Uterus (tissue), 2 donors: ENCODE measurements at regions not wholly inside any gene's neighbourhood (a gene's known extent, or its start where the extent isn't known, plus 50 kb on each side); places are given as distances from the start of the nearest gene placed in this dataset.

ENCODE experiments used
- CTCF ChIP-seq, 4 experiments: fragments of 200-600 bp in 2 of 4; fragments of 450-650 bp in 2 of 4; sonication (generic) in 2 of 4; IDR thresholded peaks; one replicate each; pipeline ENCODE4 v1.5.1; 2016 to 2019; ENCODE audit warnings: antibody characterized with exemption in 4 of 4, mild to moderate bottlenecking in 2 of 4, moderate library complexity in 1 of 4
- POLR2A ChIP-seq, 2 donors: fragments of 450-650 bp; IDR thresholded peaks; one replicate each; pipeline ENCODE4 v1.6.1; 2016; ENCODE audit warnings: antibody characterized with exemption in 2 of 2, mild to moderate bottlenecking in 1 of 2, moderate library complexity in 1 of 2

GRCh38 chr20:53668992-53669391, 75.4 kb upstream of the ZNF217 start:
- TF ChIP-seq CTCF (IDR thresholded peaks at IDR 0.05): no peak
- no peak for TF ChIP-seq POLR2A (IDR thresholded peaks at IDR 0.05)
